ENCODE measurements at regions not wholly inside any gene's neighbourhood (a gene's known extent, or its start where the extent isn't known, plus 50 kb on each side); places are given as distances from the start of the nearest gene placed in this dataset.

GRCh38 chr3:106125321-106125720, 256.5 kb upstream of the CBLB start:
- no peak for ATAC-seq (ENCODE audit: insufficient read depth, low FRiP score)
- Histone ChIP-seq H3K4me1 (ENCODE audit: control insufficient read depth in 5 of 5, insufficient read depth in 5 of 5, low read length in 5 of 5) (peaks cover 0 to 27% (median under 1%) of the 10 kb centered on the region in 5 donors), H3K9ac (ENCODE audit: insufficient read depth in 1 of 2, low read length in 2 of 2) (no peak overlapping the region), H3K27me3 (ENCODE audit: control insufficient read depth in 3 of 3, insufficient read depth in 3 of 3, low read length in 2 of 3) (no peaks in the 10 kb centered on the region), H3K27ac (ENCODE audit: low read depth in 1 of 2, low read length in 1 of 2) (no peak overlapping the region), H3K36me3 (ENCODE audit: control insufficient read depth in 4 of 4, insufficient read depth in 4 of 4, low read length in 4 of 4) (no peaks in the 10 kb centered on the region), H3K4me3 (no peak overlapping the region), H3K9me3 (ENCODE audit: control insufficient read depth in 4 of 4, insufficient read depth in 3 of 4, low read length in 3 of 4) (no peaks in the 10 kb centered on the region)
- 74 to 86% methylated on average over 3 of the region's 3 CpGs for WGBS, 2 donors
- DNase-seq, result no peak
- TF ChIP-seq, protein P1, sequence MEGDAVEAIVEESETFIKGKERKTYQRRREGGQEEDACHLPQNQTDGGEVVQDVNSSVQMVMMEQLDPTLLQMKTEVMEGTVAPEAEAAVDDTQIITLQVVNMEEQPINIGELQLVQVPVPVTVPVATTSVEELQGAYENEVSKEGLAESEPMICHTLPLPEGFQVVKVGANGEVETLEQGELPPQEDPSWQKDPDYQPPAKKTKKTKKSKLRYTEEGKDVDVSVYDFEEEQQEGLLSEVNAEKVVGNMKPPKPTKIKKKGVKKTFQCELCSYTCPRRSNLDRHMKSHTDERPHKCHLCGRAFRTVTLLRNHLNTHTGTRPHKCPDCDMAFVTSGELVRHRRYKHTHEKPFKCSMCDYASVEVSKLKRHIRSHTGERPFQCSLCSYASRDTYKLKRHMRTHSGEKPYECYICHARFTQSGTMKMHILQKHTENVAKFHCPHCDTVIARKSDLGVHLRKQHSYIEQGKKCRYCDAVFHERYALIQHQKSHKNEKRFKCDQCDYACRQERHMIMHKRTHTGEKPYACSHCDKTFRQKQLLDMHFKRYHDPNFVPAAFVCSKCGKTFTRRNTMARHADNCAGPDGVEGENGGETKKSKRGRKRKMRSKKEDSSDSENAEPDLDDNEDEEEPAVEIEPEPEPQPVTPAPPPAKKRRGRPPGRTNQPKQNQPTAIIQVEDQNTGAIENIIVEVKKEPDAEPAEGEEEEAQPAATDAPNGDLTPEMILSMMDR (IDR thresholded peaks at IDR 0.05; ENCODE audit: control extremely low read depth, extremely low read depth), result no peak

DNA sequence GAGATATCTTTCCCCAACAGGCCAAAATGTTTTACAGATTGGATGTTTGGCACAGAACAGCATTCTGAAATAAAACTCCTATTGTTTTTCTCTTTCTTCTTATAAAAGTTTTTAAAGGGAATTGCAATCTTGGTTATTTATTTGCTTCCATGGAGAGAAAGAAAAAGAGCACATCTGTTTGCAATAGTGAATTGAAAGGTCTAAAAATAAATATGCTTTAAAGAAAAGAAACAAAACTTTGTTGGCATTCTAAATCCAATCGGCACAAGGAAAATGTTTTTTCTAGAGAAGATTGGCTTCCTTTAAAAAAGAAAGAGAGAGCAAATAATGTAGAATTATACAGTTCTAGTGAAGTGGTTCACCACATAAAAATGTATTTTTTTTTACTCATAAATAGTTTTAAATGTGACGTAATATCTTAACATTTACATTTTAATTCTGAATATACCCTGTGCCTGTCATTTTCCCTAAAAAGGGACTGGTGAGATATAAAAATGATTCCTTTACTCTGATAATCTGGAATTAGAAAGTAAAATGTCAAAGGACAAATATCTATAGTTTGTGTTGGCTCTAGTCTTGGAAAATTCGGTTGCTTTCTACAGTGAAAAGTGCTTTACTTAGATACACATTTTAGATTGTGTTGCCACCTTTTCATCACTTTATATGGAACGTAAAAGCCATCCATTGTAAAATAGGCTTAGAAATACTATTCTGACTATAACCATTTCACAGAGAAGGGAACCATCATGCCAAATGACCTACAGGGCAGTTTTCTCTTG, 257.4 kb upstream of the CBLB start:
- peaks cover 0 to 35% (median 5%) of the 10 kb centered on the region in 5 donors for H3K4me1 ChIP-seq (ENCODE audit: control insufficient read depth in 5 of 5, insufficient read depth in 5 of 5, low read length in 5 of 5)
- no peak overlapping the region for H3K4me3 ChIP-seq
- H3K9ac ChIP-seq (ENCODE audit: insufficient read depth in 1 of 2, low read length in 2 of 2), result no peak overlapping the region
- TF ChIP-seq, protein P1 (IDR thresholded peaks at IDR 0.05; ENCODE audit: control extremely low read depth, extremely low read depth), result no peak
- DNase-seq (peak in 2 of 3 donors; percentile 30 to 32), ATAC-seq (ENCODE audit: insufficient read depth, low FRiP score) (no peak)
- H3K27me3 ChIP-seq (ENCODE audit: control insufficient read depth in 3 of 3, insufficient read depth in 3 of 3, low read length in 2 of 3), result no peaks in the 10 kb centered on the region
- no peak overlapping the region for H3K27ac ChIP-seq (ENCODE audit: low read depth in 1 of 2, low read length in 1 of 2)
- WGBS, 2 donors, result 64 to 84% methylated on average over 4 of the region's 4 CpGs
- H3K9me3 ChIP-seq (ENCODE audit: control insufficient read depth in 4 of 4, insufficient read depth in 3 of 4, low read length in 3 of 4), result no peaks in the 10 kb centered on the region
- no peaks in the 10 kb centered on the region for H3K36me3 ChIP-seq (ENCODE audit: control insufficient read depth in 4 of 4, insufficient read depth in 4 of 4, low read length in 4 of 4)

- TF ChIP-seq, protein P1 (IDR thresholded peaks at IDR 0.05; ENCODE audit: control extremely low read depth, extremely low read depth), result no peak
- Histone ChIP-seq H3K36me3 (ENCODE audit: control insufficient read depth in 4 of 4, insufficient read depth in 4 of 4, low read length in 4 of 4) (no peaks in the 10 kb centered on the region), H3K27me3 (ENCODE audit: control insufficient read depth in 3 of 3, insufficient read depth in 3 of 3, low read length in 2 of 3) (no peaks in the 10 kb centered on the region), H3K27ac (ENCODE audit: low read depth in 1 of 2, low read length in 1 of 2) (no peak overlapping the region), H3K4me3 (no peak overlapping the region), H3K9me3 (ENCODE audit: control insufficient read depth in 4 of 4, insufficient read depth in 3 of 4, low read length in 3 of 4) (no peaks in the 10 kb centered on the region), H3K9ac (ENCODE audit: insufficient read depth in 1 of 2, low read length in 2 of 2) (no peak overlapping the region), H3K4me1 (ENCODE audit: control insufficient read depth in 5 of 5, insufficient read depth in 5 of 5, low read length in 5 of 5) (peaks cover 0 to 38% (median 6%) of the 10 kb centered on the region in 5 donors)
- no peak for ATAC-seq (ENCODE audit: insufficient read depth, low FRiP score)
- no peak for DNase-seq
- 80 to 88% methylated on average over 4 of the region's 4 CpGs for WGBS, 2 donors
Observed at GRCh38 chr3:106126846-106127235, 258.0 kb upstream of the CBLB start.
